ENCODE measurements at regions not wholly inside any gene's neighbourhood (a gene's known extent, or its start where the extent isn't known, plus 50 kb on each side); places are given as distances from the start of the nearest gene placed in this dataset.

- no peak for TF ChIP-seq CTCF (IDR thresholded peaks at IDR 0.05)
- Histone ChIP-seq H3K9me3 (no peaks in the 10 kb centered on the region), H3K27me3 (peaks cover 4% of the 10 kb centered on the region), H3K4me3 (no peak overlapping the region), H3K27ac (no peak overlapping the region), H3K36me3 (no peaks in the 10 kb centered on the region), H3K4me1 (ENCODE audit: insufficient read depth) (no peaks in the 10 kb centered on the region)
- no peak for DNase-seq
- WGBS, 3 donors: 50 to 95% (median 68%) methylated on average over 2 of the region's 2 CpGs
- intact Hi-C loops (cut with DNase I): no loop called here
Measured at GRCh38 chr5:93006915-93007314, 574.1 kb downstream of the NR2F1-AS1 start.

- TF ChIP-seq CTCF (IDR thresholded peaks at IDR 0.05): no peak
- no peak for TF ChIP-seq EP300 (IDR thresholded peaks at IDR 0.05)
- no peak for TF ChIP-seq POLR2A (IDR thresholded peaks at IDR 0.05)
- intact Hi-C loops (cut with DNase I): no loop called here
- H3K4me1 ChIP-seq (ENCODE audit: insufficient read depth): no peaks in the 10 kb centered on the region
- 18 to 44% (median 19%) methylated on average over 5 of the region's 5 CpGs for WGBS, 3 donors
- H3K27me3 ChIP-seq: no peaks in the 10 kb centered on the region
- DNase-seq: no peak
- H3K4me3 ChIP-seq: no peak overlapping the region
- no peaks in the 10 kb centered on the region for H3K36me3 ChIP-seq
- H3K27ac ChIP-seq: no peak overlapping the region
- no peaks in the 10 kb centered on the region for H3K9me3 ChIP-seq
Measured at GRCh38 chr5:92998456-92998855, 582.6 kb downstream of the NR2F1-AS1 start.

GRCh38 chr5:92994392-92994791, 586.6 kb downstream of the NR2F1-AS1 start:
- Histone ChIP-seq H3K36me3 (no peaks in the 10 kb centered on the region), H3K27ac (no peak overlapping the region), H3K27me3 (no peaks in the 10 kb centered on the region), H3K4me3 (no peak overlapping the region), H3K9me3 (no peaks in the 10 kb centered on the region), H3K4me1 (ENCODE audit: insufficient read depth) (no peaks in the 10 kb centered on the region)
- TF ChIP-seq EP300 (IDR thresholded peaks at IDR 0.05) (no peak), POLR2A (IDR thresholded peaks at IDR 0.05) (no peak), CTCF (IDR thresholded peaks at IDR 0.05) (no peak)
- WGBS, 3 donors: 94 to 99% (median 98%) methylated on average over 1 of the region's 1 CpG
- no peak for DNase-seq
- intact Hi-C loops (cut with DNase I): no loop called here

- intact Hi-C loops (cut with DNase I): no loop called here
- no peak for TF ChIP-seq EP300 (IDR thresholded peaks at IDR 0.05)
- TF ChIP-seq CTCF (IDR thresholded peaks at IDR 0.05): no peak
- TF ChIP-seq POLR2A (IDR thresholded peaks at IDR 0.05): no peak
- no peak for DNase-seq
- H3K4me3 ChIP-seq: no peak overlapping the region
- H3K27ac ChIP-seq: no peak overlapping the region
- no peaks in the 10 kb centered on the region for H3K9me3 ChIP-seq
- no peaks in the 10 kb centered on the region for H3K27me3 ChIP-seq
- H3K4me1 ChIP-seq (ENCODE audit: insufficient read depth): no peaks in the 10 kb centered on the region
- no peaks in the 10 kb centered on the region for H3K36me3 ChIP-seq
Measured at GRCh38 chr5:92992073-92992472, 588.9 kb downstream of the NR2F1-AS1 start.

GRCh38 chr5:92991581-92992067, 589.4 kb downstream of the NR2F1-AS1 start:
- H3K4me1 ChIP-seq (ENCODE audit: insufficient read depth): no peaks in the 10 kb centered on the region
- H3K9me3 ChIP-seq: no peaks in the 10 kb centered on the region
- H3K27ac ChIP-seq: no peak overlapping the region
- DNase-seq: no peak
- intact Hi-C loops (cut with DNase I): no loop called here
- 52 to 55% (median 52%) methylated on average over 3 of the region's 3 CpGs for WGBS, 3 donors
- TF ChIP-seq EP300 (IDR thresholded peaks at IDR 0.05) (no peak), POLR2A (IDR thresholded peaks at IDR 0.05) (no peak), CTCF (IDR thresholded peaks at IDR 0.05) (no peak)
- H3K27me3 ChIP-seq: no peaks in the 10 kb centered on the region
- H3K4me3 ChIP-seq: no peak overlapping the region
- no peaks in the 10 kb centered on the region for H3K36me3 ChIP-seq
